ENCODE measurements at regions not wholly inside any gene's neighbourhood (a gene's known extent, or its start where the extent isn't known, plus 50 kb on each side); places are given as distances from the start of the nearest gene placed in this dataset.

DNA sequence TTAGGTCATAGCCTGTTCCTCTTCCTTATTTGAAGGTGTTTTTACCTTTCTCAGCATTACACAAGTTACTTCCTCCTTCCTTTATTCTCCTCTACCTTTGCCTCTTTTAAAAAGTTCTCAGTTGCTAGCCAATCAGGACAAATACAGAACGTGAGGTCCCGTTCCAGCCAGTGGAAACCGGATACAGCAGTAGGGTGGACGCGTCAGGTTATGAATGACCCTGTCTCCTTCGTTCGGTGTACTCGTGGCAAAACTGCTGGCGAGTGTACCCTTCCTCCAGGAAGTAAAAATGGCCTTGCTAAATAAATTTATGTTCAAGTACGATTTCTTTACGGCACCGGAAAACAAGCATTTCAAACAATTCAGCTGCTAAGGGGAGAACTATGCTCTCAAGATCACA, 77.0 kb upstream of the MLN start:
- TF ChIP-seq SPI1 (IDR thresholded peaks at IDR 0.05; ENCODE audit: low read depth, low read length) (no peak), POLR2A (IDR thresholded peaks at IDR 0.05; ENCODE audit: low read depth, low read length) (no peak), POLR2AphosphoS5 (IDR thresholded peaks at IDR 0.05; ENCODE audit: low read depth, low read length) (no peak), TAF1 (IDR thresholded peaks at IDR 0.05; ENCODE audit: low read depth, low read length) (no peak), POU2F2 (IDR thresholded peaks at IDR 0.05; ENCODE audit: low read depth, low read length) (no peak)
